CD4-positive, alpha-beta T cell treated with Interleukin-1 beta for 1 hour (primary cell): ENCODE measurements at regions not wholly inside any gene's neighbourhood (a gene's known extent, or its start where the extent isn't known, plus 50 kb on each side); places are given as distances from the start of the nearest gene placed in this dataset.
"Not testable (repeated sequence)": the region's sequence is repeated elsewhere in the genome, so short reads cannot be mapped to it uniquely, and the experiment has no call there.

ENCODE experiments used
- DNase-seq, 2 donors: peaks; one replicate each; pipeline ENCODE4 v3.0.0-alpha.2; 2020 to 2022

DNA sequence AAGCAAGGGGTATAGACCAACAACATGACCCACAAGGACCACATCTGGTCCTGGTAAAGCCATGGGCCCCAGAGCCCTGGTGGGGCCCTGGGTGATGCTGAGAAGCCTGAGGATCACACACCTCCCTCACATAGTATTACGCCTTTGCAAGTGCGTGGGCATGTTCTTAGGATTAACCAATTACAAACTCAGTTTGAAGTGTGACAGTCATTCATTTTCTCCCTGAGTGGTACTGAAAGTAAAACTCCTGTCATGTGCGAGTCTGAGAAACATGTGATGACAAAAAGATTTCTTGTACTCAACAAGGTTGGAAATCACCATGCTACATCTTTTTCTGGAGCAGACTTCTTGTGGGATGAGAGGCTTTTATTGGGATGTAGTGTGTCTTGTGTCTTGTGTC lies 315.3 kb upstream of the DUSP10 start:
- no peak for DNase-seq

DNA sequence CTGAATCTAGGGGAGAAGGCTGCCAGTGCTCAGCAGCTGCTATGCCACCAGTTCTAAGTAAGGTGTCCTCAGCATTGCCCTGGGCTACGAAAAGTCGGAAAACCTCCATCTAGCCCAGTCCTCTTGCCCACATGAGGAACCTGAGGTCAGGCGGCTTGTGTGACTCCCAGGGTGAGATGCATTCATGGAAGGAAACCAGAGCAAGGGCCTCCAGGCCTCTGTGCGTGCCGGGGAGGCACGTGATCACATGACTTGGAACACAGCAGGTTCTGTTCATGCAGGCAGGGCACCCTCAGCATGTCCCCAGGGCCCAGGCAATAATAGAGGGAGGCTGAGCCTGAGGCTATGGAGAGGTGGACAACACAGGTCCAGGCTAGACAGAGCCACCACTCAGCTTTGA lies 312.5 kb upstream of the DUSP10 start:
- DNase-seq: no peak

DNA sequence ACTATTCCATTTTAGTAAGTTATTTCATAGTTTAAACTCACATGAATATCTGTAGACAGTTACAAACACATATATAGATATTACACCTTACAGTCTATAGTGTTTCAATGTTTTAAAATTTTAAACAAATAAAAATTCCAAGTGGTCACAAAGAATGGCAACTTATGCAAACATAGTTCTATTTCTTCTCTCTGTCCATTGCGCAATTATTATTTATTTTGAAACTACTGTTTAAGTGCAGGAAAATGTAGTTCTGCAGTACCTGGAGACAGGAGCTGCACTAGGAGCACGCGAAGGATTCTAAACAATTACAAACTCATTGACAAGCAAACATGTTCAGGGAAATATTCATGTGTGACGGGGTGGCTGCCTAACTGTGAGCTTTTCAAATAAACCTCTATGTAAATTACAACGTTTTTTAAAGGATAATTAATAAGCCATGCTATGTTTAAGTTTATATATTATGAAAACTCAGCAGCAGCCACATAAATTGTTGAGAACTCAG lies 312.0 kb upstream of the DUSP10 start:
- no peak for DNase-seq

DNA sequence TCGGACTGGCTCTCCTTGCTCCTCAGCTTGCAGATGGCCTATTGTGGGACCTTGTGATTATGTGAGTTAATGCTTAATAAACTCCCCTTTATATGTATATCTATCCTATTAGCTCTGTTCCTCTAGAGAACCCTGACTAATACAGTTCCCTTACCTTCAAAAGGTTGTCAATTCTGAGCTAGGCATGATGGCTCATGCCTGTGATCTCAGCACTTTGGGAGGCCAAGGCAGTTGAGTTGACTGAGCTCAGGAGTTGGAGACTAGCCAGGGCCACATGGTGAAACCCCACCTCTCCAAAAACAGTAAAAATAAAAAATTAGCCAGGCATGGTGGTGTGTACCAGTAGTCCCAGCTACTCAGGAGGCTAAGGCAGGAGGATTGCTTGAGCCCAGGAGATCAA lies 309.4 kb upstream of the DUSP10 start:
- not testable (repeated sequence) for DNase-seq

DNA sequence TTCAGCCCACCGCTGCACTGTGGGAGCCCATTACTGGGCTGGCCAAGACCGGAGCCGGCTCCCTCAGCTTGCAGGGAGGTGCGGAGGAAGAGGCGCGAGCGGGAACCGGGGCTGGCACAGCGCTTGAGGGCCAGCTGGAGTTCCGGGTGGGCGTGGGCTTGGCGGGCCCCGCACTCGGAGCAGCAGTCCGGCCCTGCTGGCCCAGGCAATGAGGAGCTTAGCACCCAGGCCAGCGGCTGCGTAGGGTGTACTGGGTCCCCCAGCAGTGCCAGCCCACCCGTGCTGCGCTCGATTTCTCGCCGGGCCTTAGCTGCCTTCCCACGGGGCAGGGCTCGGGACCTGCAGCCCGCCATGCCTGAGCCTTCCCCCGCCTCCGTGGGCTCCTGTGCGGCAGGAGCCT lies 307.8 kb upstream of the DUSP10 start:
- DNase-seq: not testable (repeated sequence)

DNA sequence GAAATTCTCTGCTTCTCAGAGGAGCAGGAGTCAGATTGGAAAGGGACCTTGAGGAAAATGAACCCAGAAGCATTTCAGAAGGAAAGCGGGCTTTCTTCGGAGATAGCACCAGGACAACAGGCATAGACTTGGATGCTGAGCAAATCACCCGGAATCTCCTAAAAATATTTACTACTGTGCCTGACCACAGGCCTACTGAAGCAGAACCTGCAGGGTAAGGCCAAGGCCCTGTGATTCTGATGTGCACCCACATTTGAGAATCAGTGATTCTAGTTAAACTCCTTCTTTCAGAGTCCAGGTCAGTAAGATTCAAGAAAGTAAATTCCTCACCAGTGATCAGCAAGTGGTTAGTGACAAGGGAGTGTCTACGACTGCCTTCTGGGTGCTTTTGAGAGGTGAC lies 307.3 kb upstream of the DUSP10 start:
- no peak for DNase-seq

DNA sequence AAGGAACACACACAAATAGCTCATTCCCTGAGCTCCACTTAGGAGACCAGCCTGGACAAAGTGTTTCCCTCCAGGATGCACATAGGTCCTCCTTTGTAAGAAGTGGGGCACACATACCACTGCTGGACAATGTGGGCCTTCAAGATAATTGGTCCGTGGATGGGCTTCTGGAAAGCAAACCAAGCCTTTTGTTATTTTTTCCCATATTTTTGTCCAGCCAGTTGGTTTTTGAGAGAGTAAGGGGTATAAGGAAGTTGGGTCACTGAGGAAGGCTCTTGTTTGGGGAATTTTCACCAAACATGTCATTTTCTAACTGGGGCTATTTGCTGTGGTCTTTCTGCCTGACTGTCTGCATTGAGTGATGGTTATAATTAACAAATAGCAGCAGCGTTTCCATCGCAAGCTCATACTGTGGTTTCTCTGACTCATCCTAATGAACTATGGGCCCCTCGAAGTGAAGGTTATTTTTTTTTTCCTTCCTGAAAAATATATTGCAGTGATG lies 306.3 kb upstream of the DUSP10 start:
- DNase-seq: no peak

DNA sequence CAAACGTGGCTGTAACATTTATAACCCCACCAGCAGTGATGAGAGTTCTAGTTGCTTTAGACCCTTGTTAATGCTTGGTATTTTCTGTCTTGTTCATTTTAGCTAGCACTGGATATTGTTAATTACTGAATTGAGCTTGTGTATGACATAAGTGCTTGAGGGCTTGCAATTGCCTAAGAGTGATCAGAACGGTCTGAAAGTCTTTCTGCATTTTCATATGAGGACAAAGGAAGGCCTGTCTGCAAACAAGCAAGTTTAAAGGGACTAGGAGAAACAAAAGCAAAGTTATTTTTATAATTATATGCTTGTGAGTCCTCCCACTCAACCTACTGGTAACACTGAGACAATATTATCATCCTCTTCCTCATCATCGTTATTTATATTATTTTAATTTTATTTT lies 305.5 kb upstream of the DUSP10 start:
- no peak for DNase-seq

DNA sequence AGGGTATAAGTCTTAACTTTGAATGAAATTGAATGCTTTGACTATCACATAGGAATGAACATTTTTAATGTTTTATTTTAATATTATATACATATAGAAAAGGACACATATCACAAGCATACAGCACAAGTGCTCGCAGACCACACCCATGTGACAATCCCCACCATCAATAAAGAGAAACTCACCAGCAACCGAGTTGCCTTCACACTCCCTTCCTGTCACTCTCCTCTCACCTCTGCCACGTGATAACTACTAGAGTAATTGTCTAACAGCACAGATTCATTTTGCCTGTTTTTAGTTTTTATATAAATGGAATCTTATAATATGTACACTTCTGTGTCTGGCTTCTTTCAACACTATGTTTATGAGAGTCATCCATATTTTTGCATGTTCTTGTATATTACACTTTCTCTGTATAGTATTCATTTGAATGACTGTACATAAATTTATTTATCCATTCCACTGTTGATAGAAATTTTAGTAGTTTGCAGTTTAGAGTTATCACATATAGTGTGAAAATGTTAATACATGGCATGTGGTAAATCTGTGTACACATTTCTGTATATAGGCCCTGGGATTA lies 304.9 kb upstream of the DUSP10 start:
- DNase-seq: no peak

DNA sequence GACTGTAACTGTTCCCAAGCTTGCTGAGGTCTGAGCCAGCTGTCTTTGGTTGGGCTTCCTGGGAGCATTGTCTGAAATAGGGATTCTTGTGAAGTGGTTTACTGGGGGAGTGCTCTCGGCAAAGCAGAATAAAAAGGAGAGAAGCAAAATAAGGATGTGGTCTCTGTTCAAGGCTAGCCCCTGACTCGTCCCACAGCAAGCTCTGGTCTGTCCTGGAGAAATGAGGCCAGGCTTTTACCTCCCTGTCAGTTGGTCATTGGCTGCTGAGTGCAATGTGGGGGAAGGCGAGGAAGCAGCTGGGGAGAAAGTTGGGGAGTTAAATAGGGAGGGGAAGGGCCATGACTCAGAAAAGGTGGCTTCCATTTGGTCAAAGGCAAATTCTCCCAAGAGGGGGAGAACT lies 303.9 kb upstream of the DUSP10 start:
- DNase-seq: no peak

DNA sequence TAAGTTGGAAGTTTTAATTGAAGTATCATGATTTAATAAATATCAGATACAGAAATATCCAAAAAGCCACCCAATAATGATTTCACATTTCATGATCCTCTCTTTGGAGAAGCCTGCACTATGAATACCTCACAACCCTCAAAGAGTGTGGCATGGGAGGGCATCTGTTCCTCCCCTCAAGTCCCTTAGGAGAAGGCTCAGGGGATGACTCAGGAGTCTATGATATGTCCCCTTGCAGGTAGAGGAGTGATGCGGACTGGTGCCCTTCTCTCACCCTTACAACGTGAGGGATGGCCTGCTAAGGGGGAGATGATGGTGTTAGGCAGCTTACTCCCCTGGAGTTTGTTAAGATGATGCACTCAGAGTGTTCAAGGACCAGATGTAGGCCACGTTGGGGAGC lies 303.3 kb upstream of the DUSP10 start:
- no peak for DNase-seq

DNA sequence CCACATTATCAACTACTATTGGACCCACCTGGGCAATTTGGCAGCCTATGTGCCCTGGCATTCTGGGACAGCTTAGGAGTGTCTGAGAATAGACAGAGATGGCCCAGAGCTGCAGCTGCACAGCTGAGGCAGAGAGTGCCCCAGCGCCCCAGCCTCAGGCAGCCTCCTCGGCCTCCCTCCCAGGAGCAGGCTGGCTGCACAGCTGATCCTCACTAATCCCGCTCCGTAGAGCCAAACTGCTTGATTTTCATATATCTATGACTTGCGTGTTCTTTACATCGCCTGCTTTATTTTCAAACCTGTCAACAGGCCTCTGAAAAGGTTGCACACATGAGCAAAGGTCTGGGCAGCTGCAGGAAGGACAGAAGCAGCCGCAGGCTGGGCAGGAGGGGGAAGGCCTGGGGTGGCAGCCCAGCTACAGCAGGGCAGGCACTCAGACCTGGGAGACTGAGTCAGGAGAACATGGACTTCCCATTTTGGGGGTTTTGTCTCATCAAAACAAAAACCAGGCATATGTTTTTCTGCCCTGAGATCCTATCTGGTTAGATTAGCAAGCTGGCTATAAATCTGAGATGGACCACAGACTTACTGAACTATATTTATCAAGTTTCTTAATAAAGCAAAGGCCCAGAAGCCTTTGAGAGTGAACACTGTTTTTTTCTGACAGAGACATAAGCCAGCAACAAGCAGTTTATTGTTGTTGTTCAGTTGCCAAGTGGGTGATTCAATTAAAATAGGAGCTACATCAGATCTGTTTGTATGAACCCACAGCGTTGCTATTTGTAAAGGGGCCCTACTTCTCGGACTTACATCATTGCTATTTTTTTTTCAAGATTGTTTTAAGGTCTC lies 301.8 kb upstream of the DUSP10 start:
- no peak for DNase-seq

DNA sequence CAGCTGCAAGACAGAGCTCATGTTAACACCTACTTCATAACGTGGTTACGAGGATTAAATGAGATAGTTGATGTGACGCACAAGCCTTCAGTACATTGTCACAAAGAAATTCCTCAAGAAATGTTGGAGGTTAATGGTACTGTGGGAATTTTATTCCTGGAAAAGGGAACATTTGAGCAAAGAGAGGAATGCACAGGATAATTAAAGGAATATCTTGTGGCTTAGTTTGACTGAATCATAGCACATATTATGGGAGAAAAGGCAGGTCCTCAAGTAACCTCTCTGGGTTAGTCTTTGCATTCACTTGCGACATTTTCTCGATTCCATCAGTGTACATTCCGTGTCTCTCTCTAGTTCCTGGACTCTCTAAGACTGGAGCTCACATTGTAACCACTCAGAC lies 300.2 kb upstream of the DUSP10 start:
- no peak for DNase-seq

DNA sequence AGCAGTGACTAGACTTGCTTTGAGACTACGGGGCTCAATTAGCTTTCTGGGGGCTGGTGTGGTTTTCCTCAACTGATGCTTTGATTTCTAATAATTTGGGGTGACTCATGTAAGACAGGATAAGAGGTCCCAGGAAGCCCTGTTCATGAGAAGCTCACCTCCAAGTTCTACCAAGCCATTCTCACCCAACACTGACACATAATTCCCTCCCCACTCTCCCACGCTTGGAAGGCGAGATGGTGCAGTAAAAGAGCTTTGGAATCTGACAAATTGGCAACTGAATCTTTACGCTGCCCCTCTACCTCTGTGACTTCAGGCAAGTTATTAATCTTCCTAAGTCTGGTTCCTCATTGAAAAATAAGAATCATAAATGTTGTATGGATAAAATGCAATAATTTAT lies 299.1 kb upstream of the DUSP10 start:
- no peak for DNase-seq

DNA sequence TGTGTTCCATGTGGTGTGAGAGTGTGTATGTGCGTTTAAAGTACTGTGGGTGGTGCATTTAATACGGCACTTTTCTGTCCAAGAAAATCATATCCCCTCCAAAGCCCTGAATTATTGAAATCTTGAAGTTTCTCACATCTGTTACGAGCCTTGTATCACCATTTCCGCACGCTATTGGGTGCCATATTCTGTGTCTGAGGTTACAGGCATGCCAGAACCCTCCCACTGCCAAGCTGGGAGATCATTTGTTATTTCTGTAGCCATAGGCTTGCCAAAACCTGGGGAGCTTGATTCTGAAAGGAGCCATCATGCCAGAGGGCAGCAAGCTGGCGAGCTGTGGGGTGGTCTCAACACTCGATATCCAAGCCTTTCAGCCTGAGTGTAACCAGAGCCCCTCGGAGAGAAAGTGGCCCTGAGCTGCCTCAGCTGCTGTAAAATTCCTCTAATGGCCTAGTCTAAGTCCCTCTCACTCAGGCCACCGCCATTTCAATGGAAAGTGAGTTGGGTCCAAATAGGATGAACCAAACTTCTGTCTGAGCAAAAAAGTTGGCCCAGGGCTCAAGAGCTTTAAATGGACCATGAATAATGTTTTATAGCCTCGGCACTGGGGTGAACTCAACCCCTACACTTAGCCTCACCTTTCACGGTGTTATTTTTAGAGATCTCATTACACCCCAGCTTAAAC lies 298.4 kb upstream of the DUSP10 start:
- DNase-seq: no peak

DNA sequence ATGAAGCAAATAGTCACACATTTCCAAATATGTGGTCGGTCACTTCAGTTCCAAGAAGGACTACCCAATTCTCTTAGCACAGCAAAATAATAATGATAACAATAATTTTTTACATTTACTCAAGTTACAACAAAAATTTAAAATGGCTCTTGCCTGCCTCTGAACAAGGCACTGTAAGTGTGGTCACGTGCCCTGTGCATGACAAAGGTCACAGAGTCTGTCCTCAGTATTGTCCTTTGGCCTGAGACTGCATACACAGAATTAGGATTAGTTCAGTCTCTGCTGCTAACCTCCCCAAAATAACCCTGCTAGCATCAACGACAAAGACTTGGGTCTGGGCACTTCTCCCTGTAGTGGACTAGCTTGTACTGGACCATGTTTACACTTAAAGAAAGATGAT lies 297.1 kb upstream of the DUSP10 start:
- no peak for DNase-seq

DNA sequence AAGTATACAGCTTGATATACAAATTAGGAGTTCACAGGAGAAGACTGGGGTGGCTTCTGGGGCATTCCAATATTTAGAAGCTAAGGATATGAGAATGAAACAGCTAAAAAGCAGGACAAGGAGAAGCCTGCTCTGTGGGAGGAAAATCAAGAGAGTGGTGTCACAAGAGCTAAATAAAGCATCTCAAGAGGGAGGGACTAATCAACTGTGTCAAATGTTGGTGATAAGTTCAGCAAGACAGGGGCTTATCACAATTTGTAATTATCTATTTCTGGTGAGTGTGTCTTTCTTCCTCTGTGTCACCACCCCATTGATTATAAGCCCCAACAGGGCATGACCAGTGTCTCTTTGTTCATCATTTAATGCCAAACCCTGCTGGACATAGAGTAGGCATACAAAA lies 295.8 kb upstream of the DUSP10 start:
- no peak for DNase-seq

DNA sequence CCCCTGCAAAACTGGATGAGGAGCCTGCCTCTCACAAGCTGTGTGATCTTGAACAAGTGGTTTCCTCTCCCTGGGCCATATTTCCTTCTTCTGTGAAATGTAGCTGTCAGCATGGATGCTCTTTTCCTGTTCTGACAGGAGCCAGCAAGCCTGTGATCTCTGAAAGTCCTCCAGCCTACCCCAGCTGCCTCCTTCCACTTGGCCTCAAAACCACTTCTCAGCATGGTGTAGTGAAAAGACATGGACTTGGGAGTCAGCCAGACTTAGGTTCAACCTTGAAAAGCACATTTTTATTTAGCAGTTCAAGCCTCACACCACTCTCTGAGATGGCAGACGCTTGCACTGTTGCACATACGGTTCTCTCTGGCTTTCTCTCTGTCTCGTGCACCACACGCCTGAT lies 292.9 kb upstream of the DUSP10 start:
- no peak for DNase-seq

DNA sequence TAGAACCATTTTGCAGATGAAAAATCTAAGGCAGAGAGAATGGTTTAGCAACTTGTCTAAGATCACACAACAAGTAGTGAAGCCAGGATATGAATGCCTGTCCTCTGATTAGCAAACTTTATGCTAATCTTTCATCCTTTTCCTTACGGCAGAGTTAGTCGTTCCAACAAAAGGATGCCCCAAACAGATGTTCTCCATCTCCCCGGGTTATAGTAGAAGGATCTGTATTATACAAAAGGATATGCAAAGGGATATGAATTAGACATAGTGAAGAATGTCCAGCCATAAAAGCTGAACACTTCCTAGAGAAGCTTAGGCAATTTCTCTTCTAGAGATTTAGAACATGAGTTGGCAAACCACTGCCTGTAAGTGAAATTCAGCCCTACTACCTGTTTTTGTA lies 291.6 kb upstream of the DUSP10 start:
- DNase-seq: no peak

DNA sequence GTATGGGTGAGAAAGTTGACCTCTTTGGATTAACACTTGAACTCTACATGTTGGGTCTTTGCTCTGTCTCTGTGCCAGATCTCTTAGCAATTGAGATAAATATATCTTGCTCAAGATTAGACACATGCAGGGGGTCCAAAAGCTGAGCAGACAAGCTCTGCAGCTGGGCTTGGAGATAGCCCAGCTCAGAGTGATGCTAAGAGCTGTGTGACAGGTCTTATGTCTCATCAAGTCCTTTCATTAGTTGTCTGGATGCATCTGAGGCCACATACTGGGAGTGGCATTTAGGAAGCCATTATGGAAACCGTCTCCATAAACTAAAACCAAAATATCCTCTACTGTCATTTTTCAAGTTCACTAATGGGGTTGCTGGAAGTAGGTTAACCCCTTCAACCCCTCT lies 289.4 kb upstream of the DUSP10 start:
- DNase-seq: no peak

DNA sequence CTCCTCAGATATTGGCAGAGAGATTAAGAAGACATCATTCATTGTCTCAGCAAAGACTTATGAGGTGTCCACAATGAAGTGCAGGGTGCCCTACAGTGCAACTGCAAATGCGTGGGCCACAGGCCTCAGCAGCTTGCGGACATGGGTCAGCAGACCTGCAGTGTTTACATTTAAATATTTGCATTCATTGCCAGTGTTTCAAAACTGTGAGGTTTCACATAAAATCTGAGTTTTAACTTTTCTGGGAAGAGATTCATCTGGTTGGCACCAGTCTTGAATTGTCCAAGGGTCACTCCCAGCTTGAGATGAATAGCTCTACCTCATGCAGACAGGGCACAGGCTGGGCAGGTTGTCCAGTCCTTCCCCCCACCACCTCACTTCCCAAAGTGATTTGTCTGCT lies 286.8 kb upstream of the DUSP10 start:
- DNase-seq: no peak

DNA sequence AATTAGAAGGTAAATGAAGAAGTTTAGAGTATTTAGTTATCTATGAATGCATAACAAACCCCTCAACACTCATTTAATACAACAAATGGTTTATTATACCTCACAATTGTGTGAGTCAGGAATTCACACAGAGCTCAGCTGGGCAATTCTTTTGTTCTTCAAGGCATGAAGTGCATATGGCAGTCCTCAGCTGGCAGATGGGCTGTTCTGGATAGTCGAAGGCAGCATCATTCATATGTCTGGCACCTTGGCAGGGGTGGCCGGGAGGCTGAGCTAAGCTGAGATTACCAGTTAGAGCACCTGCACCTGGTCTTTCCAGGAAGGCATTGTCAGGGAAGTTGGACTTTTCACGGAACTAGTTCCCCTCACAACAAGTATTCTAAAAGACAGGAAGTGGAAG lies 286.2 kb upstream of the DUSP10 start:
- no peak for DNase-seq

DNA sequence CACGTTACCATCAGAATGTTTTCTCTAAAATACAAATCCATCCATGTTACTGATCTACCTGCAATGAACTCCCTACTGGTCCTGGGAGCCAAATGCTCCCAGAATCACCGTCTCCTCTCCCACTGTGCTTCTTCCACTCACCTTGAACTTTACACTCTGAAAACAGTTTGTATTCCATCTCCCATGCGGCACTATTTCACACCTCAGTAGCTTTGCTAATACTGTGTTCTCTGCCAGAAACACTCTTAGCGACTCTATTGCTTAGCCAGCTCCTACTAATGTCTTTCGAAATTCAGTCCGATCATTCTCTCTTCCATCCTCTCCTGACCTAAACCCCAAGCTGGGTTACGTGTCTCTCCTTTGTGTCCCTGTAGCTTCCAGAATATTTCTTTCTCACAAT lies 284.4 kb upstream of the DUSP10 start:
- DNase-seq: no peak

DNA sequence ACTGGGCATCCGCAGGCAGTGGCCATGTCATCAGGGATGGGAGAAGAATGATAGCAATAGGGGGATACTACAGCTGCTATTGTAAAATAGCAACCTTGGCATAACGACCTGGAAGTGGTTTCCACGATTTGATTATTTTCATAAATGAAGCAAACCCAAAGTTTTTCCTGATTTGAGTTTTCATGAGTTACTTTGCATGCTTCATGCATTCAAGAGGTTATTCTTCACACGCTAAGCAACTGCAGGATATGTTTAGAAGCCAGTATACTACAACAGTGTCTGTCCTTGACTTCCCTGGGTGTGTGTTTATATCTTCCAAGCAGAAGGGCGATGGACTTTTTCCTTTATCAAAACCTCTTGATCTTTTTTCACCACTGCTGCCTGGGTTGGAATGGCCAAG lies 281.1 kb upstream of the DUSP10 start:
- no peak for DNase-seq
